C4-2B (cell line): ENCODE measurements at regions not wholly inside any gene's neighbourhood (a gene's known extent, or its start where the extent isn't known, plus 50 kb on each side); places are given as distances from the start of the nearest gene placed in this dataset.

Experiments
- CTCF ChIP-seq: fragments of 450-650 bp; conservative IDR thresholded peaks from 2 replicates; pipeline ENCODE4 v1.5.1; 2017; ENCODE audit warnings: mild to moderate bottlenecking
- ZFX ChIP-seq: fragments of 450-650 bp; IDR thresholded peaks from 2 replicates; pipeline ENCODE4 v1.6.1; 2017

GRCh38 chr6:155740781-155741399 lies 285.3 kb upstream of the NOX3 start:
- TF ChIP-seq CTCF: no peak
- TF ChIP-seq ZFX: no peak
